Gastrocnemius medialis (tissue), 4 donors: ENCODE measurements at regions not wholly inside any gene's neighbourhood (a gene's known extent, or its start where the extent isn't known, plus 50 kb on each side); places are given as distances from the start of the nearest gene placed in this dataset.

Experiments used
- CTCF ChIP-seq, 5 experiments: fragments of 450-650 bp in 3 of 5; fragments of 200-600 bp in 2 of 5; sonication (generic) in 2 of 5; IDR thresholded peaks in 4 of 5; conservative IDR thresholded peaks in 1 of 5; 1 replicate in 4 of 5; 2 replicates in 1 of 5; pipeline ENCODE4 v1.5.1; 2016 to 2019; ENCODE audit warnings: antibody characterized with exemption in 5 of 5, mild to moderate bottlenecking in 3 of 5, moderate library complexity in 3 of 5
- POLR2A ChIP-seq, 2 donors: fragments of 450-650 bp; IDR thresholded peaks; one replicate each; pipeline ENCODE4 v1.6.1; 2017; ENCODE audit warnings: antibody characterized with exemption in 2 of 2, mild to moderate bottlenecking in 2 of 2, moderate library complexity in 2 of 2

- TF ChIP-seq CTCF (IDR thresholded peaks at IDR 0.05 in 4 of 5, conservative IDR thresholded peaks at IDR 0.05 in 1 of 5) (no peak), POLR2A (IDR thresholded peaks at IDR 0.05) (no peak)
Measured at GRCh38 chr16:86078121-86078600, 179.2 kb downstream of the IRF8 start.
